GM12801 (cell line): ENCODE measurements at regions not wholly inside any gene's neighbourhood (a gene's known extent, or its start where the extent isn't known, plus 50 kb on each side); places are given as distances from the start of the nearest gene placed in this dataset.

Experiments used
- CTCF ChIP-seq: IDR thresholded peaks from one replicate; pipeline ENCODE4 v1.5.1; 2011; ENCODE audit warnings: control low read depth; ENCODE audit not compliant: insufficient read length; ENCODE audit errors: extremely low read depth

- TF ChIP-seq CTCF, result no peak
These were observed 519.1 kb downstream of the RNF144A start for GRCh38 chr2:7436096-7436906.

GRCh38 chr2:7437141-7437540, 519.9 kb downstream of the RNF144A start:
- no peak for TF ChIP-seq CTCF

- TF ChIP-seq CTCF, result no peak
These were observed 520.8 kb downstream of the RNF144A start for GRCh38 chr2:7437716-7438632.

GRCh38 chr2:7438855-7439254, 521.6 kb downstream of the RNF144A start:
- no peak for TF ChIP-seq CTCF

- TF ChIP-seq CTCF, result no peak
These were observed 523.8 kb downstream of the RNF144A start for GRCh38 chr2:7440977-7441376.

- no peak for TF ChIP-seq CTCF
These were observed 527.4 kb downstream of the RNF144A start for GRCh38 chr2:7444626-7445025.

- TF ChIP-seq CTCF, result no peak
These were observed 531.5 kb downstream of the RNF144A start for GRCh38 chr2:7448578-7449264.
